K562 (cell line): ENCODE measurements at regions not wholly inside any gene's neighbourhood (a gene's known extent, or its start where the extent isn't known, plus 50 kb on each side); places are given as distances from the start of the nearest gene placed in this dataset.

Source experiments
- CBFB ChIP-seq: sonication (generic); formaldehyde crosslinking; IDR thresholded peaks from 2 replicates; pipeline ENCODE4 v1.4.0; 2020; ENCODE audit warnings: mild to moderate bottlenecking, missing genetic modification reagents
- CTBP1 ChIP-seq: fragments of 450-650 bp; IDR thresholded peaks from 2 replicates; pipeline ENCODE4 v1.6.1; 2016; ENCODE audit warnings: borderline replicate concordance
- GMEB1 ChIP-seq: fragments of 250-450 bp; sonication (Bioruptor Pico); IDR thresholded peaks from 2 replicates; pipeline ENCODE4 v1.4.0; 2020; ENCODE audit warnings: mild to moderate bottlenecking
- SP2 ChIP-seq: IDR thresholded peaks from 2 replicates; pipeline ENCODE4 v1.6.1; 2011; ENCODE audit warnings: mild to moderate bottlenecking, low read depth, low read length, moderate library complexity; ENCODE audit not compliant: poor library complexity, severe bottlenecking; ENCODE audit errors: extremely low read depth
- SREBF1 ChIP-seq: fragments of 150-350 bp; IDR thresholded peaks from 2 replicates; pipeline ENCODE4 v1.6.1; 2014; ENCODE audit warnings: antibody characterized with exemption, low read depth, low read length, borderline replicate concordance
- TAF7 ChIP-seq: fragments of 450-650 bp; IDR thresholded peaks from 2 replicates; pipeline ENCODE4 v1.6.1; 2016; ENCODE audit warnings: missing genetic modification characterization, missing compliant biosample characterization
- ZBTB7A ChIP-seq: IDR thresholded peaks from 2 replicates; pipeline ENCODE4 v1.6.1; 2011; ENCODE audit warnings: low read depth, mild to moderate bottlenecking, low read length, moderate library complexity, borderline replicate concordance; ENCODE audit not compliant: control insufficient read depth
- ZNF518B ChIP-seq: fragments of 250-450 bp; sonication (Bioruptor Pico); IDR thresholded peaks from 2 replicates; pipeline ENCODE4 v1.5.0; 2021; ENCODE audit warnings: mild to moderate bottlenecking, moderate library complexity

- TF ChIP-seq ZBTB7A: no peak
- no peak for TF ChIP-seq SREBF1
- TF ChIP-seq SP2: no peak
- TF ChIP-seq CBFB: no peak
- no peak for TF ChIP-seq TAF7 (tag)
- no peak for TF ChIP-seq ZNF518B (CRISPR knock-in tag)
- no peak for TF ChIP-seq CTBP1
- no peak for TF ChIP-seq GMEB1 (CRISPR knock-in tag)
These were observed 323.8 kb upstream of the JARID2 start (continued) for GRCh38 chr6:14921878-14922671.
